DND-41 (cell line): ENCODE measurements at regions not wholly inside any gene's neighbourhood (a gene's known extent, or its start where the extent isn't known, plus 50 kb on each side); places are given as distances from the start of the nearest gene placed in this dataset.

Experiments used
- ATAC-seq: fragments of 200-7000 bp; cut with Tn5 transposase; 3 replicates; pipeline ENCODE4 v1.9.1; 2021; ENCODE audit warnings: low read depth; ENCODE audit not compliant: insufficient read depth
- DNase-seq: peaks from one replicate; pipeline ENCODE4 v3.0.0-alpha.2; 2020
- H2AFZ ChIP-seq: 2 replicates; pipeline ENCODE4 v1.6.0; 2012; ENCODE audit warnings: low read depth, low read length
- H3K27ac ChIP-seq: 2 replicates; pipeline ENCODE4 v1.5.1; 2012; ENCODE audit warnings: low read length, inconsistent platforms
- H3K27me3 ChIP-seq: fragments of 200-600 bp; sonication (generic); 2 replicates; pipeline ENCODE4 v1.6.0; 2012; ENCODE audit warnings: low read length, mild to moderate bottlenecking, inconsistent platforms; ENCODE audit not compliant: insufficient read depth, poor library complexity
- H3K36me3 ChIP-seq: 2 replicates; pipeline ENCODE4 v1.5.1; 2012; ENCODE audit warnings: low read length, inconsistent platforms; ENCODE audit not compliant: insufficient read depth
- H3K4me1 ChIP-seq: 2 replicates; pipeline ENCODE4 v1.5.1; 2012; ENCODE audit warnings: mild to moderate bottlenecking, low read length; ENCODE audit not compliant: insufficient read depth
- H3K4me2 ChIP-seq: 2 replicates; pipeline ENCODE4 v1.6.0; 2012; ENCODE audit warnings: mild to moderate bottlenecking, moderate library complexity, low read length, inconsistent platforms; ENCODE audit not compliant: insufficient read depth
- H3K4me3 ChIP-seq, 2 experiments: fragments of 200-600 bp in 1 of 2; shearing (Covaris generic) in 1 of 2; 2 replicates each; pipeline ENCODE4 v1.5.1; 2012 to 2016; ENCODE audit warnings: inconsistent platforms in 2 of 2, low read length in 2 of 2, mild to moderate bottlenecking in 2 of 2, low read depth in 1 of 2, moderate library complexity in 1 of 2
- H3K79me2 ChIP-seq: 2 replicates; pipeline ENCODE4 v1.6.0; 2012; ENCODE audit warnings: low read length, inconsistent platforms; ENCODE audit not compliant: insufficient read depth
- H3K9ac ChIP-seq: 2 replicates; pipeline ENCODE4 v1.6.0; 2012; ENCODE audit warnings: low read depth, mild to moderate bottlenecking, inconsistent platforms, low read length, moderate library complexity
- H3K9me3 ChIP-seq: 2 replicates; pipeline ENCODE4 v1.5.1; 2012; ENCODE audit warnings: low read length, moderate library complexity, mild to moderate bottlenecking, inconsistent platforms; ENCODE audit not compliant: insufficient read depth, severe bottlenecking
- H4K20me1 ChIP-seq: 2 replicates; pipeline ENCODE4 v1.6.0; 2012; ENCODE audit warnings: low read length; ENCODE audit not compliant: insufficient read depth
- EZH2 ChIP-seq: IDR thresholded peaks from 3 replicates; pipeline ENCODE4 v1.6.1; 2012; ENCODE audit warnings: borderline replicate concordance, low read depth, mild to moderate bottlenecking, moderate library complexity, low read length, inconsistent platforms; ENCODE audit not compliant: severe bottlenecking
- TF ChIP-seq, protein P1 (sequence below): IDR thresholded peaks from 2 replicates; pipeline ENCODE4 v1.5.1; 2012; ENCODE audit warnings: borderline replicate concordance, low read length, moderate library complexity, mild to moderate bottlenecking; ENCODE audit not compliant: poor library complexity, severe bottlenecking; ENCODE audit errors: extremely low read depth

DNA sequence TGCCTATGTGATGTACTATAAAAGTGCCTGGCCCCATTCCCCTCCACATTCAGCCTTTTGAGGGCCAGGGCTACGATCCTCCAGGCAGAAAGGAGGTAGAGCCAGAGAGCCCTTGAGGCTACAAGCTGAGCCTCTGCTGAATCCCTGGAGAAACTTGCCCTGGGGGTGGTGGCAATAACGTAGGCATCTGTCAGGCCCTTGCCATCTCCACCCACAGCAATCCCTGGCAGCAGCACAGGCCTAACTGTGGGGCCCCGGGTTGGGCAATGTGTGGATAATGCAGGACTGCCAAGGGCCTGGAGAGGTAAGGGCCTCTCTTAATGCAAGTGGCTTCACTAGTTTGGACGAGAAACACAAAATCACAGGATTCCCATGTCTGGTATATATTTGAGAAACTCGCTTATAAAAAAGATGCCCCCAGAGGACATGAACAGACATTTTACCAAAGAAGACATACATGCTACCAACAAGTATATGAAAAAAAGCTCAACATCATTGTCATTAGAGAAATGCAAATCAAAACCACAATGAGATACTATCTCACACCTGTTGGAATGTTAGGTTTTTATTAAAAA lies 99.0 kb downstream of the QRSL1 start:
- no peaks in the 10 kb centered on the region for H3K79me2 ChIP-seq
- H3K4me3 ChIP-seq: no peak overlapping the region
- H3K36me3 ChIP-seq: no peaks in the 10 kb centered on the region
- H2AFZ ChIP-seq: no peak overlapping the region
- H3K9me3 ChIP-seq: no peaks in the 10 kb centered on the region
- H3K4me1 ChIP-seq: no peaks in the 10 kb centered on the region
- H3K4me2 ChIP-seq: no peak overlapping the region
- DNase-seq: no peak
- no peak overlapping the region for H3K9ac ChIP-seq
- TF ChIP-seq, protein P1, sequence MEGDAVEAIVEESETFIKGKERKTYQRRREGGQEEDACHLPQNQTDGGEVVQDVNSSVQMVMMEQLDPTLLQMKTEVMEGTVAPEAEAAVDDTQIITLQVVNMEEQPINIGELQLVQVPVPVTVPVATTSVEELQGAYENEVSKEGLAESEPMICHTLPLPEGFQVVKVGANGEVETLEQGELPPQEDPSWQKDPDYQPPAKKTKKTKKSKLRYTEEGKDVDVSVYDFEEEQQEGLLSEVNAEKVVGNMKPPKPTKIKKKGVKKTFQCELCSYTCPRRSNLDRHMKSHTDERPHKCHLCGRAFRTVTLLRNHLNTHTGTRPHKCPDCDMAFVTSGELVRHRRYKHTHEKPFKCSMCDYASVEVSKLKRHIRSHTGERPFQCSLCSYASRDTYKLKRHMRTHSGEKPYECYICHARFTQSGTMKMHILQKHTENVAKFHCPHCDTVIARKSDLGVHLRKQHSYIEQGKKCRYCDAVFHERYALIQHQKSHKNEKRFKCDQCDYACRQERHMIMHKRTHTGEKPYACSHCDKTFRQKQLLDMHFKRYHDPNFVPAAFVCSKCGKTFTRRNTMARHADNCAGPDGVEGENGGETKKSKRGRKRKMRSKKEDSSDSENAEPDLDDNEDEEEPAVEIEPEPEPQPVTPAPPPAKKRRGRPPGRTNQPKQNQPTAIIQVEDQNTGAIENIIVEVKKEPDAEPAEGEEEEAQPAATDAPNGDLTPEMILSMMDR: no peak
- no peak for TF ChIP-seq EZH2
- H3K27me3 ChIP-seq: peaks cover 12% of the 10 kb centered on the region
- H3K27ac ChIP-seq: no peak overlapping the region
- no peak for ATAC-seq
- no peaks in the 10 kb centered on the region for H4K20me1 ChIP-seq

DNA sequence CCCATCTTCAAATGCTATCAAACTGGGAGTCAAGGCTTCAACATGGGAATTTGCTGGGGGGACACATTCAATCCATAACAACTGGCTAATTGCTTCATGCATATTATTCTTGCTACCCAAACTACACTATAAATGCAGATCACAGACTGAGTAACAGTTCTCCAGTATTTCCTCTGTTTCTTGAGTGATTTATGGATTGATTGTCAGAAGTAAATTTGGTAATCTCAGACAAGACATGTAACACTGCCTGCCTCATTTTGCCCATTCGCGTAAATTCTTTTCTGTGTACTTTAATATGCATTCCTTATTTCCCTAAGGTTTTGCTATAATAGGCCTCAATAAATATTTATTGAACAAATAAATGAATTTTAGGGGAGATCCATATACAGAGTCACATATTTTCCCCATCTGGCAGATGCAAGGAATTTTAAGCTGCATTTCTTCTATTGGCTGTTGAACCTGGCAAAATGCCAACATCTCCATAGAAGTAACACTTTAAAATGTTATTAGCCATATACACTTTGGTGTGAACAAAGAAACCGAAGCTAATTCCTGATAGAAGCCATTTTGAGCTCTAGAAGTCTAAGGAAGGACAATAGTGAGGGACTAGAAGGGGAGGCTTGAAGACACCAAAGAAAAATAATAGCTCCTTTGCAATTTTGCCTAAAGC lies 98.2 kb downstream of the QRSL1 start:
- H3K27ac ChIP-seq: no peak overlapping the region
- no peak for ATAC-seq
- no peak overlapping the region for H3K4me2 ChIP-seq

DNA sequence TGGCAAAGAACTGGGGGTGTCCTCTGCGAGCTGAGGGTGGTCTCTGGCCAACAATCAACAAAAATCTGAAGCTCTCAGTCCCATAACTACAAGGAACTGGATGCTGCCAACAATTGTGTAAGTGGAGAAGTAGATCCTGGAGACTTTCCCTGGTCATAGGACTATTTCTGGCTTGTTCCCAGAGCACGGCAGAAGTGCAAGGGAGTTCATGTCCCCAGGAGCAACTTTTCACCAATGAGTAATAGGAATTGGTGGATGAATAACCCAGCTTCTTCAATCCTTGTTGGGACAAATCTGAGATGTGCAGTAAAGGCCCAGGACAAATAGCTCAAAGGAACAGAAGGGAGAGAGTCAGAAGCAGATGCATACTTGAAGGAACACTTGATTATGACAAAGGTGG lies 95.5 kb downstream of the QRSL1 start:
- ATAC-seq: no peak
- H3K9ac ChIP-seq: no peak overlapping the region
- H2AFZ ChIP-seq: no peak overlapping the region
- H3K27me3 ChIP-seq: peaks cover 3% of the 10 kb centered on the region
- no peak overlapping the region for H3K27ac ChIP-seq
- no peaks in the 10 kb centered on the region for H4K20me1 ChIP-seq
- no peaks in the 10 kb centered on the region for H3K4me1 ChIP-seq
- H3K9me3 ChIP-seq: no peaks in the 10 kb centered on the region
- no peak overlapping the region for H3K4me2 ChIP-seq
- H3K4me3 ChIP-seq: no peak overlapping the region
- H3K79me2 ChIP-seq: no peaks in the 10 kb centered on the region
- TF ChIP-seq, protein P1: no peak
- TF ChIP-seq EZH2: no peak
- DNase-seq: no peak
- H3K36me3 ChIP-seq: no peaks in the 10 kb centered on the region

More for the DNA sequence above, 98.2 kb downstream of the QRSL1 start:
- Histone ChIP-seq H2AFZ (no peak overlapping the region), H3K9ac (no peak overlapping the region), H4K20me1 (no peaks in the 10 kb centered on the region), H3K4me3 (no peak overlapping the region), H3K27me3 (peaks cover 12% of the 10 kb centered on the region), H3K36me3 (no peaks in the 10 kb centered on the region), H3K4me1 (no peaks in the 10 kb centered on the region), H3K79me2 (no peaks in the 10 kb centered on the region), H3K9me3 (no peaks in the 10 kb centered on the region)
- TF ChIP-seq, protein P1: no peak
- TF ChIP-seq EZH2: no peak
- no peak for DNase-seq
